Stimulated activated CD4-positive, alpha-beta T cell treated with anti-CD3 and anti-CD28 coated beads, Interleukin-4, amount 100 ng/mL, for 48 hours (primary cell): ENCODE measurements at regions not wholly inside any gene's neighbourhood (a gene's known extent, or its start where the extent isn't known, plus 50 kb on each side); places are given as distances from the start of the nearest gene placed in this dataset.

Experiments used
- DNase-seq, 2 donors: peaks; one replicate each; pipeline ENCODE4 v3.0.0-alpha.2; 2020; ENCODE audit warnings: low read depth in 2 of 2

DNA sequence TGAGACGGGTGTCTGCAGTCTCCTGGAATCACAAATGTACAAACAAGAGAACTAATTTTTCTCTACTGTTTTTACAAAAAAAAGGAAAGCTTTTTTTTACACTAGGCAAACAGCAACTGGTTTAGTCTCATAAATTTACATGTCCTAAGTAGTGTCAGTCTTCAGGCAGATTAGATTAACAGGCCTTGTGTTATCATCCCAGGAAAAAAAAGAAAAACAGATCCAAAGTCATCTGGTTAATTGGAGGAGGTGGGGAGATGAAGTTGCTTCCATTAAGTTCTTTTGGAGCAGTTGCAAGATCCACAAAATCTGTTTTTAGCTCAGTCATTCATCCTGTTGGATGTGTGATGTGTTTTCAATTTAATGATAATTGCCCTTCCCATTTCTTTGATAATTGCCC, 363.5 kb upstream of the ADGRL2 start:
- DNase-seq = no peak

GRCh38 chr1:81435175-81435574, 365.6 kb upstream of the ADGRL2 start:
- no peak for DNase-seq

GRCh38 chr1:81433676-81434075, 367.1 kb upstream of the ADGRL2 start:
- DNase-seq = no peak

GRCh38 chr1:81432654-81433109, 368.1 kb upstream of the ADGRL2 start:
- no peak for DNase-seq

- DNase-seq = no peak
Observed at GRCh38 chr1:81432059-81432458, 368.7 kb upstream of the ADGRL2 start.

GRCh38 chr1:81431624-81432000, 369.1 kb upstream of the ADGRL2 start:
- DNase-seq = no peak

DNA sequence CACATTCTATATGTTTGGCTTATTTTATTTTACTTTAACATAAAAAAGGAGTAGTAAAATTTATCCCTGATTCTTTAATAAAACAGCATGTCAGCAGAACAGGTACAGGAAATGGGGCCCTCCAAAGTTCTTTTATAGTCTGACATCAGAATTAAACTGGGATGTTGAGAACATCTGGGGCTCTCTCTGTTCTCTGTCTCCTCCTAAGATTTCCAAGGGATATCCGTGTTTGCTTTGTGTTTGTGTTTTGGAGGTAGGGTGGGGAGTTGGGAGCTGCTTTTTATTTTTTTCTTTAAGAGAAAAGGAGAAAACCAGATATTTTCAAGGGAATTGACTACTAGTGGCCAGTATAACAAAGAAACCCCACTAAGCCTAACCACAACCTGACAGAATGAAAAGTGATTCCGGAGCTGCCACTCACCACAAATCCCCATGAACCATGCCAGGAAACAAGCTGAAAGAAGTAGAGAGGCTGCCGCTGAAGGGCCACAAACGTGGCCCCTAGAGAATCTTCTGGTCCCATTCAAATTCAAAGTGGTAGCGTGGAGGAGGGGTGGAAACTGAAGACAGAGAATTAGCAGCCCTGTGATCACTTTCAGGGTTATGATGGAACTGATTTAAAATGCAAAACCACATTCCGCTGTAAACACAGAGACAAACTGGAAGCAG, 369.6 kb upstream of the ADGRL2 start:
- no peak for DNase-seq

DNA sequence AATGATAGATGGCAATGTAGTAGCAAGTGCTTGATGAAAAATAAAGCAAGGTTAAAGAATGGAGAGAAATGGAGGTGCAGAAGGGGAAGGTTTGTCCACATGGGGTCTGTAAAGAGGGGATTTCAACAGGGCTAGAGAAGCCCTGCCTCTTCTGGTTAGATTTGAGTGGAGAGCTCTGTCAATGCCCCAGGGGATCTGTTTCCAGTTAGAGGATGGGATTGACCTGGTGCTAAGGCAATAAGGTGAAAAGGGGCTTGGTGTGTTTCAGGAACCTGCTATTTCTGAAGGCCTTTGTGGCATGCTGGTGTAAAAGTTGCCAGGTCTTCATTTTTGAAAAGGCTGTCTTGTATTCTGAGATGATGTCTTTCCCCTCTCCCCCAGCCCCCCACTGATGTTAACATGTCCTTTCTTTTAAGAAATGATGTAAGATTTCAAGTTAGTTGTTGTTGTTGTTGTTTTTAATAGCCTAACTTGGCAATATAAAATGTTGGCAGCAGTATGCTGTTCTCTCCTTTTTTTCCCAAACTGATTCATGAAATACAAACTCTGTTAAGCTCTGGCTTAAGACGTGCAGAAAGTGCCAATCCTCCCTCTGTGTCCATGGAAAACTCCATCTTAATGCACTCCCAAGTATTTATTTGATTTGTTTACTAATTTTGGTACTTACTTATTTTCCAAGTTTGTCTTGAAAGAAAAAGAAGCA, 370.3 kb upstream of the ADGRL2 start:
- DNase-seq = no peak

DNA sequence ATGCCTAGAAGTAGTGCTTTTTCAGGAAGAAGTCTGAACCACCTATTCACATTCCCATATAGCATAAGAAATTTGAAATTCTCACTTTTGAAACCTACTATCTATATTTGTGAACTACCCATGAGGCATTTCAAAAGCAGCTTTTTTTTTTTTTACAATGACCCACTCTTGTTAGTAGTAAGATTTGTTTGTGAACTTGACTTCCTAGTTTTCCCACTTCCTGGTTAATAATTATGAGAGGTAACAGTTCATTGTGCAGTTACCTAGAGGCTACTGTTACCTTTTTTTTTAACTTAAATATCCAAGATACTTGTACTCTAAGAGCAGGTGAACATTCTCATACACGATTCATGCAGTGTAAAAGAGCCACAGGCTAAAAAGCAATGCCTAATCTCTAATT, 371.7 kb upstream of the ADGRL2 start:
- DNase-seq = no peak

- no peak for DNase-seq
Observed at GRCh38 chr1:81424816-81425215, 375.9 kb upstream of the ADGRL2 start.

DNA sequence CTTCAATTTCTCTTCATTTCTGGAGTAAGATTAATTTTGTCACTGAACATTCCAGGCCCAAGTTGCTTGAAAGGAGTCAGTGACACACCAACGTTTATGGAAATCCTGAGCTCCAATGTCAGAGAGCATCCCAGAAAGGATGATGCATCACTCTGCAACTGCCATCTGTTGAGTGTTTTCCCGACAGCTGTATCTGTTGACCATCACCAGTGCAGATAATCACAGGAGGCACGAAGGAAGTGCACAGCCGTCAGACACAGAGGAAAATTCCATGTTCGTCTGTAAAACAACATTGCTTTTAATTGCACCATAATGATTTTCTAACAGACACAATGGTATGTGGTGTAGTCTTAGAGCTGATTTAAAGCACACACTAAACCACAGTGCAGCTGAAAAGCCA, 376.7 kb upstream of the ADGRL2 start:
- DNase-seq = no peak

DNA sequence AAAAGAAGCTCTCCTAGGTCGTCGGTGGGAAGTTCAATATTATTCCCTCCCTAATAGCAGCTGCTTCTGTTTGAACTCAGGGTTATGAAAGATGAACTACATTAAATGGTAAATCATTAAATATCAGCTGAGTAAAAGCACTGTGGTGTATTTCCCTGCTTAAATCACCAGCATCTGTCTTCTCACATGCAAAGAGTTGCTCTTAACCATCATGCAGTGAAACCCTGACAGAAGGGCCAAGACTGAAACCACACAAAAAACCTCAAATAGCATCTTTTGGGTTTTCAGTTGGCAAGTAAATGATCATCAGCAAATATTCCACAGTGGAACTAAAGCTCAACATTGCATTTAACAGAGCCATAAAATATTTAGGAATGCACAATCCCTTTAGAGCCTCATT, 380.0 kb upstream of the ADGRL2 start:
- DNase-seq = no peak

DNA sequence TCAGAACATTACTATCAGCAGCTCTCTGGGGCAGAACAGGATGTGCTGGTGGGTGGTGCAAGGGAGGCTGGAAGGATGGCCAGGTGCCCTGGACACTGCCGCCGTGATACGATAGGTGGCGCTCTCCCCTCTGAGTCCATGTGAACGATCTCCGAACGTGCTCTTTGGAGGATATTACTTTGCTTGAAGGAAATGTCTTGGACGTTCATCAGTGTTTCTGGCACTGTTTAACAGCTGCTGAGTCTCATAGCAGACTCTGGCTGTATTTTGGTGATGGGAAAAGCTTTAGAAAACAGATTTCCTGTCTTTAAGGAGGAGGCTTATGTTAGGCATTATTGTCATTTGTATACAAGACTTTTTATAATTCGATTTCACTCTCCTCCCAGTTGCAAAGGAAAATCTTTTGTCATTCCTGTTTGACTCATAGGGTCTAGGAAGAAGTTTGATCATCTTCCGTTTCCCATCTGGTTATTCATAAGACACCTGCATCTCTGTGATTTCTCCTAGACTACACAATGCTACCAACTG, 386.2 kb upstream of the ADGRL2 start:
- DNase-seq = peak in 1 of 2 donors; percentile 17

- DNase-seq = no peak
Observed at GRCh38 chr1:81412954-81413353, 387.8 kb upstream of the ADGRL2 start.

GRCh38 chr1:81410941-81411340, 389.8 kb upstream of the ADGRL2 start:
- no peak for DNase-seq

- no peak for DNase-seq
Observed at GRCh38 chr1:81410351-81410750, 390.4 kb upstream of the ADGRL2 start.

- no peak for DNase-seq
Observed at GRCh38 chr1:81409780-81410274, 390.9 kb upstream of the ADGRL2 start.

DNA sequence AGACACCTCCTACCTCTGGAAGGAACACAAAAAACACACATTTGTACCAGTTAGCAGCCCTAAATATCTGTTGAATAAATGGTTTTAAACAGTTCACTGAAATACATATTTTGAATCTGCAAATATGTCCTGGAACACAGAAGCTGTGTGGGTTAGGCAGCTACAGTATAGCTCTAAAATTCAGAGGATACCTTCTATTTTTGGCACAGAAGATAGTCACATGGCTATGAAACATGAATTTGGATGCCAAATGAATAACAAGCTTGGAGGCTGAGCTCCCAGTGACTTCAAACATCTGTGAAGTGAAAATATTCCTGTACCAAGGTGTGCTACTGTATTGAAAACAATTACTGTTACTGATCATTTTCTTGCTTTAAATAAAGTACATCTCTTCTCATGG, 391.5 kb upstream of the ADGRL2 start:
- no peak for DNase-seq

DNA sequence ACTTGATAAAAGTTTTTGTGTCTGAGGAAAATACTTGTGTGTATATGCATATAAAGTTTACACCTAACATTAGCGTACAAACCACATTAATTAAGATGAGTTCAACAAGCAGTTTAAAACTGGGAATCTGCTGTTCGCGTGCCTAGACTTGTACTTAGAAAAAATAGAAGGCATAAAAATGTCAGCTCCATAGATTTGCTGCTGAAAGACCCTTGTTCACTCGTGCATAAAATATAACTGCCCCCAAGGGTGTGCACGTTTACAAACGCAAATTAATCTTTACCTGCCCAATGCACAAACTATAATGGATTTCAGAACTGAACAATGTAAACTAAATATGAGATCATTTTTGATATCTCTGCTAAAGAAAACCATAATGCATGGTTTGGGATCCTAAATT, 392.3 kb upstream of the ADGRL2 start:
- no peak for DNase-seq

DNA sequence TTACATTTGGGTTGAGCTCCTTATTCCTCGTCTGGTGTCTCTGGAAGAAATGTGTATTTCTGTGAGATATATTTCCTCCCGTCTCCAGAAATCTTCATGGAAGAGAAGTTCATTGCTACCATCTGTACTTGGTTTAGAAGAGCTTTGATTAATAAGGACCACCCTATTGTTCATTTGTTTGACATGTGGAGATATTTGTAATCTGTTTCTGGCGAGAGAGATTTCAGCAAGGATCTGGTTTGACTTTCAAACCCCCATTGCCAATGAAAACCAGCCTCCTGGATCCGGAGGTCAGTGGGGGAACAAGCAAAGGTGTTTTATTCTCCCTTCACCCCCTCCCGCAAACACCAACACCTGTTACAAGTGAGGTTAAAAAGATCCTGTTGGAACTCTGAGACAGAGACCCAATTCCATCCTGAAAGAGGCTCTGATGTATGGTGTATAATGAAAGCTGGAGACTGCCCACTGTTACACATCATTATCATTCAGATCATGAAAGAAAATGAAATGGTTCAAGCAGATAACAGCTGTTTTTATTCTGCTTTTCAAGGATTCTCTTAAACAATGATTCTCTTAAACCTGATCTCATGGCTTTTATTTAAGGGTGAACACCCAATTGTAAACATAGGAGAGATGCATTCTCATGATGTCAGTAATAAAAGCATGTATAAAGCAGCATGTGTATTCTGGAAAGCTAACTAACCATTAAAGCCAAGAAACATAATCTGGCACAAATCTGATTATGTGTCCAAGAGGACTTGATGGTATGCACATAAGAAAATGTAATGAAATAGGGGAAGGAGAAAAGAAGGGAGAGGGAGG, 393.5 kb upstream of the ADGRL2 start:
- DNase-seq = no peak

DNA sequence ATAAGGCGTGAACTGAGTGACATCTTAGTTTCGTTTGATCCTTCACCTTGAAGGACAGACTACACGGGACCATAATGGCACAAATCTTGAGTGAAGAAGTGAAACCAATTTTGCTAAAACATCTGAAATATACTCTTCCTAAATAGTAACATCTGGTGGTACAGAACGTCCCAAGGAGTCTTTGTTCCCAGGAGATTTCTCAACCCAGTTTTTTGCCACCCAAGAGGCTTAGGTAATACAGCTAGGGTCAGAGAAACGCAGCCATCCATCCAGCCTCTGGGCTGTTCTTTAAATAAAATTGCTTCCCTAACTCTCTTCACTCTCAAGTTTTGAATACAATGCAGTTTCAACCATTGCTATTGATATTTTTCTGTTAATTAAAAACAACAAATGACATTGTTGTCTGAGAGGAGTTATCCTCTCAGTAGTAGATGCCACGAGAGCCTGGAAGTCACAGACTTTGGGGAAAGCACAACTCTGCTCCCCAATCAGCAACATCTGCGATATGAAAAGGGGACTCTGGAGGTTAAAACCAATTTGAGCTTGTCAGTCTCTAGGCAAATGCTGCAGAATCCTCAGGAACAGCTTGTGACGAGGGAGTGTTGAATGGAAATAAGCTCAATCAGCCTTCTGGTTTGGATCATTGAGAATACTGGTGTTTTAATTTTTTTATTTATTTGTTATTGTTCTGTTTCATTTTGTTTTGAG, 394.3 kb upstream of the ADGRL2 start:
- DNase-seq = no peak

DNA sequence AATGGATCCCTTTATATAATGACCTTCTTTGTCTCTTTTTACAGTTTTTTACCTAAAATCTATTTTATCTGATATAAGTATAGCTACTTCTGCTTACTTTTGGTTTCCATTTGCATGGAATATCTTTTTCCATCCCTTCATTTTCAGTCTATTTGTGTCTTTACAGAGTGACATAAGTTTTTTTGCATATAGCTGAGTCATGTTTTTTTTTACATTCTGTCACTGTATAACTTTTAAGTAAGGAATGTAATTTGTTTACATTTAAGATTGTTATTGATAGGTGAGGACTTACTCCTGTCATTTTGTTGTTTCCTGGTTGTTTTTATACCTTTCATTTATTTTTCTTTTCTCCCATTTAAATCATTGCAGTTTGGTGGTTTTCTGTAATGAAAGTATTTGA, 402.7 kb upstream of the ADGRL2 start:
- DNase-seq = no peak
